ACC112 (cell line): ENCODE measurements at regions not wholly inside any gene's neighbourhood (a gene's known extent, or its start where the extent isn't known, plus 50 kb on each side); places are given as distances from the start of the nearest gene placed in this dataset.

Source experiments
- H2AFZ ChIP-seq: fragments of 200-600 bp; sonication (generic); one replicate; pipeline ENCODE4 v1.6.0; 2017; ENCODE audit warnings: antibody characterized with exemption, low read length; ENCODE audit not compliant: unreplicated experiment
- H3K27ac ChIP-seq: fragments of 200-600 bp; sonication (generic); 2 replicates; pipeline ENCODE4 v1.5.1; 2014; ENCODE audit warnings: low read depth, mild to moderate bottlenecking, antibody characterized with exemption, low read length, moderate library complexity
- H3K27me3 ChIP-seq: fragments of 200-600 bp; sonication (generic); 2 replicates; pipeline ENCODE4 v1.6.1; 2014; ENCODE audit warnings: mild to moderate bottlenecking, antibody characterized with exemption, low read length, moderate library complexity, mixed read lengths; ENCODE audit not compliant: insufficient read depth
- H3K36me3 ChIP-seq: fragments of 200-600 bp; sonication (generic); 2 replicates; pipeline ENCODE4 v1.6.1; 2016; ENCODE audit warnings: mild to moderate bottlenecking, antibody characterized with exemption, low read length, moderate library complexity, mixed read lengths; ENCODE audit not compliant: insufficient read depth
- H3K4me1 ChIP-seq: fragments of 200-600 bp; sonication (generic); one replicate; pipeline ENCODE4 v1.6.1; 2016; ENCODE audit warnings: low read length, mixed read lengths; ENCODE audit not compliant: insufficient read depth, unreplicated experiment, control insufficient read depth
- H3K4me3 ChIP-seq: fragments of 200-600 bp; sonication (generic); 2 replicates; pipeline ENCODE4 v1.5.1; 2014; ENCODE audit warnings: mild to moderate bottlenecking, low read depth, low read length
- H3K79me2 ChIP-seq: fragments of 200-600 bp; sonication (generic); one replicate; pipeline ENCODE4 v1.6.0; 2016; ENCODE audit warnings: low read length; ENCODE audit not compliant: control insufficient read depth, unreplicated experiment, insufficient read depth

DNA sequence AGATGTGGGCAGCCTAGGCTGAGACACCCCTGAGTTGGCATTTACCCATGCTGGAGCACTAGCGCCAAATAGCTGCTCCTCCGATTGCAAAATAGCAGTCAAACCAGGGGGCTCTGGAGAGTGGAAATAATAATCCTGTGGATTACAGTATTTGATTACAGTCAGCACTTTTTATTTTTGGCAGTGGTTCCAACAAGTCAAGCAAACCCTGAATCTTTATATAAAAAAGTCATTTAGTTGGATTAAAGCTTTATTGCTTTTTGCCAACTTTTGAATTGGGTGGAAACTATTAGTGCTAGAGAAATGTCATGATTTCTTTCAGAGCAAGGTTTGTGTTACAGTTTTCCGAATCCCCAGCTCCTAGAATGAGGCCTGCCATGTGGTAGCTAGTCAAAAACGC is 99.3 kb upstream of the FAM20A start:
- no peak overlapping the region for H2AFZ ChIP-seq
- no peaks in the 10 kb centered on the region for H3K79me2 ChIP-seq
- H3K36me3 ChIP-seq, result no peaks in the 10 kb centered on the region
- H3K4me1 ChIP-seq, result peaks cover 27% of the 10 kb centered on the region
- H3K27ac ChIP-seq, result no peak overlapping the region
- no peak overlapping the region for H3K4me3 ChIP-seq
- H3K27me3 ChIP-seq, result no peaks in the 10 kb centered on the region

GRCh38 chr17:68699936-68700335 is 98.8 kb upstream of the FAM20A start:
- Histone ChIP-seq H3K4me3 (no peak overlapping the region), H3K36me3 (no peaks in the 10 kb centered on the region), H2AFZ (no peak overlapping the region), H3K4me1 (peaks cover 27% of the 10 kb centered on the region), H3K27me3 (no peaks in the 10 kb centered on the region), H3K79me2 (no peaks in the 10 kb centered on the region), H3K27ac (no peak overlapping the region)

- Histone ChIP-seq H3K4me3 (no peak overlapping the region), H3K27ac (no peak overlapping the region; the same call in 1 of the 2 replicates), H3K27me3 (no peaks in the 10 kb centered on the region), H3K4me1 (peaks cover 19% of the 10 kb centered on the region), H3K36me3 (no peaks in the 10 kb centered on the region), H3K79me2 (no peaks in the 10 kb centered on the region), H2AFZ (no peak overlapping the region)
Measured at GRCh38 chr17:68698746-68699145, 97.6 kb upstream of the FAM20A start.

DNA sequence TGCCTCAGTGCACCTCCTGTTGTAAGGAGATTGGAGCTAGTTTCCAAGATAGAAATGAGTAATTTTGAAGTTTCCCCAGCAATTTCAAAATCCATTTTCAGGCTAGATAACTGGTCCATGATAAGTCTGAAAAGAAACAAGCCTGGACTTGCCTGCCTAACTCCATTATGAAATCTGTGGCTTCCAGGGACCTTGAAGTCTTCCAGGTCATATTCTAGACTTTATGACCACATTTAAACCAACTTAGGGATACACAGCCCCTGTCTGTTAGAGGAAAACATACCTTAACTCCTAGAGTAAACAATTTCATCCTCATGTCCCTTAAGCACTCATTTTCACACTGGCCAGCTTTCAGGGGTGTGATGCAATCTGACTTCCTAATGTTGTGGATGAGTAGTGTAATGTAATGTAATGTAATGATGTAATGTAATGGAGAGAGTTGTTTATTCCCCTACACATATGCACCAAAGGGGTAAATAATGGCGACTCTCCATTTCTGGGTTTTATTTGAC is 96.7 kb upstream of the FAM20A start:
- no peaks in the 10 kb centered on the region for H3K79me2 ChIP-seq
- no peak overlapping the region for H2AFZ ChIP-seq
- H3K4me3 ChIP-seq, result no peak overlapping the region
- H3K4me1 ChIP-seq, result peaks cover 19% of the 10 kb centered on the region
- no peaks in the 10 kb centered on the region for H3K27me3 ChIP-seq
- peak overlapping the region; percentile 80 for H3K27ac ChIP-seq
- no peaks in the 10 kb centered on the region for H3K36me3 ChIP-seq

GRCh38 chr17:68695659-68696058 is 94.5 kb upstream of the FAM20A start:
- peaks cover 19% of the 10 kb centered on the region for H3K4me1 ChIP-seq

GRCh38 chr17:68694791-68695485 is 93.8 kb upstream of the FAM20A start:
- Histone ChIP-seq H2AFZ (no peak overlapping the region), H3K27me3 (no peaks in the 10 kb centered on the region; the same call in 1 of the 2 replicates), H3K27ac (no peak overlapping the region), H3K4me1 (peaks cover 19% of the 10 kb centered on the region), H3K36me3 (no peaks in the 10 kb centered on the region), H3K79me2 (no peaks in the 10 kb centered on the region), H3K4me3 (no peak overlapping the region)

More at GRCh38 chr17:68695659-68696058, 94.5 kb upstream of the FAM20A start:
- Histone ChIP-seq H3K27ac (no peak overlapping the region), H3K27me3 (no peaks in the 10 kb centered on the region; the same call in 1 of the 2 replicates), H2AFZ (no peak overlapping the region), H3K36me3 (no peaks in the 10 kb centered on the region), H3K79me2 (no peaks in the 10 kb centered on the region), H3K4me3 (no peak overlapping the region)

GRCh38 chr17:68693896-68694295 is 92.7 kb upstream of the FAM20A start:
- no peak overlapping the region for H3K27ac ChIP-seq
- no peaks in the 10 kb centered on the region for H3K36me3 ChIP-seq
- no peaks in the 10 kb centered on the region; the same call in 1 of the 2 replicates for H3K27me3 ChIP-seq
- H2AFZ ChIP-seq, result no peak overlapping the region
- peaks cover 19% of the 10 kb centered on the region for H3K4me1 ChIP-seq
- H3K4me3 ChIP-seq, result no peak overlapping the region
- H3K79me2 ChIP-seq, result no peaks in the 10 kb centered on the region

- Histone ChIP-seq H3K27ac (no peak overlapping the region), H3K36me3 (no peaks in the 10 kb centered on the region), H3K4me3 (no peak overlapping the region), H3K79me2 (no peaks in the 10 kb centered on the region), H3K27me3 (no peaks in the 10 kb centered on the region; the same call in 1 of the 2 replicates), H2AFZ (no peak overlapping the region), H3K4me1 (peaks cover 16% of the 10 kb centered on the region)
Measured at GRCh38 chr17:68693466-68693865, 92.3 kb upstream of the FAM20A start.

DNA sequence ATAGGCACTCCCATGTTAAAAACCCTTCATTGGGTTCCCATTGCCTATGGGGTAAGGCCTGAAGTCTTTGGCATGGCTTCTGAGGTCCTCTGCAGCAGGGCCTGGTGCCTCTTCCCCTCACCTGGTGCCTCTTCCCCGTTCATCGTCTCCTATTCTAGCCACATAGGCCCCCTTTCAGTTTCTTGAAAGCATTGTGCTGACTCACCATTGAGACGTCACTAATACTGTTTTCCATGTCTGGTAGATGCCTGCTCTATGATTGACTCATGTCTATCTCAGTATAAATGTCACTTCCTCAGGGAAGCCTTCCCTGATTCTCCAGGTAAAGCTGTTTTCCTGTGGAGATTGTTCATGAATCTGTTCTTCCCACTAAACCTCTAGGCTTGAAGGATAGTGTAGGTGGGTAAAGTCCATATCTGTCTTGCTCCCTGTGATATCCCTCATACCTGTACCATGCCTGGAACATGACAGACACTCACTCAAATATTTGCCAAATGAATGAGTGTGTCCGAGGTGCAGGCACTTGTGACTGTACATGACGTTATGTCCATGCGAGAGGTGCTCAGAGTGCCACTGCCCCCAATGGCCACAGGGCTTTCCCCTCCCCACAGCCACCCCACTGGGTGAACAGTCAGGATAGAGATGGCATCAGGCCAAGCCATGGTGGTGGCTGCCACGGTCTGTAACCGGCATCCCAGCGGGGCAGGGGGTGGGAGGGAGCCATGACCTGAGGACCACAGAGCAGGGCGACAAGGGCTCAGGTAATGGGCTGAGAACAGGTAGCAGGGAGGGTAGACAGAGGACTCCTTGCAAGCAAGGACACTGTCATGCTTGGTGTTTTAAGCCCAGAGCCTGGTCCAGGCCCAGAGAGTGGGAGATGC is 85.2 kb upstream of the FAM20A start:
- Histone ChIP-seq H3K27me3 (no peaks in the 10 kb centered on the region), H3K4me3 (no peak overlapping the region), H3K4me1 (no peaks in the 10 kb centered on the region), H3K27ac (no peak overlapping the region), H2AFZ (no peak overlapping the region), H3K79me2 (no peaks in the 10 kb centered on the region), H3K36me3 (no peaks in the 10 kb centered on the region)

- Histone ChIP-seq H3K27me3 (no peaks in the 10 kb centered on the region), H2AFZ (no peak overlapping the region), H3K4me1 (no peaks in the 10 kb centered on the region), H3K27ac (no peak overlapping the region), H3K79me2 (no peaks in the 10 kb centered on the region), H3K36me3 (no peaks in the 10 kb centered on the region), H3K4me3 (no peak overlapping the region)
Measured at GRCh38 chr17:68684949-68685357, 83.8 kb upstream of the FAM20A start.
